ENCODE measurements at regions not wholly inside any gene's neighbourhood (a gene's known extent, or its start where the extent isn't known, plus 50 kb on each side); places are given as distances from the start of the nearest gene placed in this dataset.

DNA sequence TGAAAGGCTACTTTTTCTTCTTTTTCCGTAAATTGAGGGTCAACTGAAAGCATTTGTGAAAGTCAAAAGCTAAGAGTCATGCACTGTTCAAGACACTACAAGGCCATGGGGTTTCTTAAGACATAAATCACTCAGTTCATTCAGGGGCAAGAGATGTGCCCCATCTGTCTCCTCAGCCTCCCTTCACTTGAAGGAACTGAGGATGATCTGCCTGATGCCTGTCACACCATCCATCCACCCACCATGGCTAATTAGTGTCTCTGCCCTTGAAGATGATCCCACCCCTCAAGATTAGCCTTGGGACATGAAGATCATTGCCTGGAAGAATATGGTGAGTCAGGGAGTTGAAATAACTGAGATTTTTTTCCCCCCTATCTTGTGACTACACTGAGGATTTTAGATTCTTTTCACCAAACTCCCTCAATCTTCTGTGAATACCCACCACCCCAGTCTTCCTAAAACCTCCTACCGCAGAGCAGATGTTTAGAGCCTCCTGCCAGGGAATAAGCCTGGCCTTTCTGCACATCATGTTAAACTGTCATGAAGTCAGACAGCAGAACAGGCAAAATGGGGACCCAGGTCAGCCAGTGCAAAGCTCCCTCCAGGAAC is 88.6 kb upstream of the LMO4 start:
- Mint-ChIP-seq H3K9me3 (ENCODE audit: low read depth) (no peaks in the 10 kb centered on the region), H3K4me3 (ENCODE audit: low read depth) (no peak overlapping the region), H3K27me3 (peaks cover 5% of the 10 kb centered on the region), H3K27ac (no peak overlapping the region), H3K4me1 (ENCODE audit: low read depth) (peaks cover 3% of the 10 kb centered on the region), H3K36me3 (ENCODE audit: insufficient read depth) (no peaks in the 10 kb centered on the region)
- TF ChIP-seq, protein P1, sequence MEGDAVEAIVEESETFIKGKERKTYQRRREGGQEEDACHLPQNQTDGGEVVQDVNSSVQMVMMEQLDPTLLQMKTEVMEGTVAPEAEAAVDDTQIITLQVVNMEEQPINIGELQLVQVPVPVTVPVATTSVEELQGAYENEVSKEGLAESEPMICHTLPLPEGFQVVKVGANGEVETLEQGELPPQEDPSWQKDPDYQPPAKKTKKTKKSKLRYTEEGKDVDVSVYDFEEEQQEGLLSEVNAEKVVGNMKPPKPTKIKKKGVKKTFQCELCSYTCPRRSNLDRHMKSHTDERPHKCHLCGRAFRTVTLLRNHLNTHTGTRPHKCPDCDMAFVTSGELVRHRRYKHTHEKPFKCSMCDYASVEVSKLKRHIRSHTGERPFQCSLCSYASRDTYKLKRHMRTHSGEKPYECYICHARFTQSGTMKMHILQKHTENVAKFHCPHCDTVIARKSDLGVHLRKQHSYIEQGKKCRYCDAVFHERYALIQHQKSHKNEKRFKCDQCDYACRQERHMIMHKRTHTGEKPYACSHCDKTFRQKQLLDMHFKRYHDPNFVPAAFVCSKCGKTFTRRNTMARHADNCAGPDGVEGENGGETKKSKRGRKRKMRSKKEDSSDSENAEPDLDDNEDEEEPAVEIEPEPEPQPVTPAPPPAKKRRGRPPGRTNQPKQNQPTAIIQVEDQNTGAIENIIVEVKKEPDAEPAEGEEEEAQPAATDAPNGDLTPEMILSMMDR (IDR thresholded peaks at IDR 0.05; ENCODE audit: unreplicated experiment): no peak
- DNase-seq (ENCODE audit: low spot score, unreplicated experiment): no peak

DNA sequence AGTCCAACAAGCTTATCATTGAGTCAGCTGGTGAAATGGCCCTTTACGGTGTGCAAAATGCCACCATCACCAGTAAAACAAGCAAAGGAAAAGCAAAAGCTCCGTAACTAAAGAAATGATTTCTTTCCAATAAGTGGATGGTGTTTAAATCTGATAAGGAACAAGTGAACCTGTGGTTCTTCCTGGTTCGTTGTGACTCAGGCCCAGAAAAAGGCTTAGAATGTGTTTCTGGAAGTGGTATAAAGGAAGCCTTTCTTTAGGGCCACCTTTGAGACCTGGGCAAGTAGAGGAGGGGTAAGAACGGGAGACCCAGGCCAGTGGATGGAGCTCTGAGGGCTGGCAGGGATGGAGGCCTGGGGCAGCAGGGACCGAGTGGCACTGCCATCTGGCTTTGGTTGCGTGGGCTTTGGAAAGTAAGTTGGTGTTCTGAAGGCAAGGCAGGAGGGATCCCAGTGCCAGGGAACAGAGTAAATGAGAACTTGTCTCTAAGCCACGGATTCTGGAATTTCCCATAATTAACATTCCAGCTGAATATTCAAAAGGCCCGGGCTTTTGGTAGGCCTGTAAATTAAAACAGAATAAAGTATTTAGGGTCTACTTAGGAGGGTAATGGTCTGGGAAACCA is 87.9 kb upstream of the LMO4 start:
- TF ChIP-seq, protein P1 (IDR thresholded peaks at IDR 0.05; ENCODE audit: unreplicated experiment): no peak
- peaks cover 3% of the 10 kb centered on the region for H3K4me1 Mint-ChIP-seq (ENCODE audit: low read depth)
- H3K36me3 Mint-ChIP-seq (ENCODE audit: insufficient read depth): no peaks in the 10 kb centered on the region
- H3K4me3 Mint-ChIP-seq (ENCODE audit: low read depth): no peak overlapping the region
- H3K9me3 Mint-ChIP-seq (ENCODE audit: low read depth): no peaks in the 10 kb centered on the region
- no peak overlapping the region for H3K27ac Mint-ChIP-seq
- H3K27me3 Mint-ChIP-seq: peaks cover 2% of the 10 kb centered on the region
- no peak for DNase-seq (ENCODE audit: low spot score, unreplicated experiment)

DNA sequence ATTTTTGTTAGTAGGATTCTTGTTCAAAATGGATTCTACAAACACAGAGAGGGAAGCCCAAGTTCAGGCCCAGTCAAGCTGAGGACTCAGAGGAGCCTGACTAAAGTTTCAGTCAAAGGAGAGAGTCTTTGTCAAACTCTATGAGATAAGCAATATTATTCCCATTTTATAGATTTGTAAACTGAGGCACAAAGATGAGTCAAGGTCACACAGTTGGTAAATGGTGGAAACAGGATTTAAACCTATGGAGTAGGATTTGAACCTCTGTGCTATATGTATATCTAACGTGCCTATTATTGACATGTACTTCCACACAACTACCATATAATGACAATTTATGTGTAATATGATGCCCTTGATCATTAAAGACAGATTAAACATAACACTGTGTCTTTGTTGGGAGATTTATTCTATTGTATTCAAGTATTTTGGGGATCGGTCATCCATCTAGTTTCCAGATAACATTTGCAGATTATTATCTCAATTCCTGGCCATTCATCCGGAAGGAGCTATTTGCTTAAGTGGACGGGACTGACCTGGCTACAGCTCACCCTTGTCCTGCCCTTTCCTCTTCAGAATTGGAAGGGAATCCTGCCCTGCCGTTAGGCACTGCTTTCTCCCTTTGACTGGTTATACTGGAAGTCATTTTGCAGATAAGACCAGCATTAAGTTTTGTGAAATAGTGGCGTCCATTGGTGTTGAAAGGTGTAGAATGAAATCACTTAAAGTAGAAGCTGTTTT is 86.1 kb upstream of the LMO4 start:
- H3K27ac Mint-ChIP-seq: no peak overlapping the region
- TF ChIP-seq, protein P1 (IDR thresholded peaks at IDR 0.05; ENCODE audit: unreplicated experiment): no peak

DNA sequence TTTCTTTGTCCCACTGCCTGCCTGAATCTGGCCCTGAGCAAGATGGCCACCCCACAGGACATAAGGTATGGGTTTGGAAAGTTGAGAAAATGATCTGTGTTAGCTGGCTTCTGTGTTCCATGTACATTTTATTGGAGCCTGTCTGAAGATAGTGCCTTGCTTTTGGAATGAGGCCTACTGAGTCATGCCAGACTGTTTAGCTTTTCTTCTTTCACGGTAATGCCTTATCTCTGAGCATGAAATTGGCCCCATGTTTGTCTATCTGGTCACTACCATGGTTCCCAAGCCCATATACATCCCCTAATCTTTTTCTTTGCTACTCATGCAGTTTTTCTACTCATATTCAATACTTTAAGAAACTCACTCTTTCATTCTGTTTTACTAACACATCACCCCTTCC is 85.1 kb upstream of the LMO4 start:
- H3K4me1 Mint-ChIP-seq (ENCODE audit: low read depth): no peaks in the 10 kb centered on the region
- DNase-seq (ENCODE audit: low spot score, unreplicated experiment): no peak
- peaks cover 2% of the 10 kb centered on the region for H3K27me3 Mint-ChIP-seq
- no peak overlapping the region for H3K4me3 Mint-ChIP-seq (ENCODE audit: low read depth)
- TF ChIP-seq, protein P1 (IDR thresholded peaks at IDR 0.05; ENCODE audit: unreplicated experiment): no peak
- H3K9me3 Mint-ChIP-seq (ENCODE audit: low read depth): no peaks in the 10 kb centered on the region
- H3K27ac Mint-ChIP-seq: no peak overlapping the region
- no peaks in the 10 kb centered on the region for H3K36me3 Mint-ChIP-seq (ENCODE audit: insufficient read depth)

More for the DNA sequence above, 86.1 kb upstream of the LMO4 start:
- Mint-ChIP-seq H3K4me3 (ENCODE audit: low read depth) (no peak overlapping the region), H3K27me3 (peaks cover 2% of the 10 kb centered on the region), H3K4me1 (ENCODE audit: low read depth) (no peaks in the 10 kb centered on the region), H3K9me3 (ENCODE audit: low read depth) (no peaks in the 10 kb centered on the region), H3K36me3 (ENCODE audit: insufficient read depth) (no peaks in the 10 kb centered on the region)
- no peak for DNase-seq (ENCODE audit: low spot score, unreplicated experiment)

DNA sequence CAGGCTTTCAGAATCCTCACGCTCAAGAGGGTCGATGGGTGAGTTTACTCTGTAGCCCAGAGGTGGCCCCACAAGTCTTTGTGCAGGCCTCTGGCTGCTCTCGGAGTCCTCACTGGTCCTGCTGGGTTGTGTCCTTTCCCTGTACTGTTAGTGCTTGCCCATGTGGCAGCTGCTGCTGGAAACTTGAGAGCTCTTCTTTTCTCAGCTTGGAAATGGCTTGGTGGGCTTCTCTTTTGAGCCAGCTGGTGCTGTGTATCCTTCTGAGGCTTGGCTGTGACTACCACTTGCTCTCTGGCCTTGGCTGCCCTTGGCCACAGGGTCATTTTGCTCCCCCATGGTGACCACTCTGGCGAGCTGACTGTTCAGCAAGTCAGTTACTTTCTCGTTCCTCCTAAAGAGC is 82.2 kb upstream of the LMO4 start:
- TF ChIP-seq, protein P1 (IDR thresholded peaks at IDR 0.05; ENCODE audit: unreplicated experiment): no peak
- no peak for DNase-seq (ENCODE audit: low spot score, unreplicated experiment)
- Mint-ChIP-seq H3K27me3 (peaks cover 5% of the 10 kb centered on the region), H3K4me1 (ENCODE audit: low read depth) (no peaks in the 10 kb centered on the region), H3K4me3 (ENCODE audit: low read depth) (no peak overlapping the region), H3K9me3 (ENCODE audit: low read depth) (no peaks in the 10 kb centered on the region), H3K36me3 (ENCODE audit: insufficient read depth) (no peaks in the 10 kb centered on the region), H3K27ac (no peak overlapping the region)
